Activated CD8-positive, alpha-beta memory T cell treated with anti-CD3 and anti-CD28 coated beads, Interleukin-2, amount 50 U/mL, for 48 hours (primary cell): ENCODE measurements at regions not wholly inside any gene's neighbourhood (a gene's known extent, or its start where the extent isn't known, plus 50 kb on each side); places are given as distances from the start of the nearest gene placed in this dataset.

Experiments used
- DNase-seq: peaks from one replicate; pipeline ENCODE4 v3.0.0-alpha.2; 2020

DNA sequence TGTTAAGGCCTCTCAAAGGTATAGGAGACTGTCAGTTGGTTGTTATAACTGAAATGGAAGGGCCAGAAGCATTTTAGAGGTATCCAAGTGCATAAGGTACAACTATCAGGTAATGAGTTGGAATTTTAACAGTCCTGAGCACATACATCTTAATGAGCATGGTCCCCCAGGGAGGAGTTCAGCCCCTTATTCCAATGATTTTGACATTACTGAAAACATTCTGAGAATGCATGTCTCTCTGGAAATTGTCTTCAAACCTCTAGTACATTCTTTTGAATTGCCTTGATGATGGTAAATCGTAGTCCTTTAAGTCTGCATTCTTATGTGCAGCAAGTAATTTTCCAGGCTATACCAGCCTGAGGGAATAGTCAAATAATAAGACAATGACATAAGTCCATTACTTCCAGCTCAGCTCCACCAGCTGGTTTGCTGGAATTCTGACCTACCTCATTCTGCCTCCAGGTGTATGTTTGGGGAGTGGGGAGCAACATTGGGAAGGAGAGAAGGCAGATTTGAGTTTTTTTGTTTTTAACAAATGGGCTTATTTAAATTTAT is 239.2 kb downstream of the MSRB3 start:
- DNase-seq, result no peak

DNA sequence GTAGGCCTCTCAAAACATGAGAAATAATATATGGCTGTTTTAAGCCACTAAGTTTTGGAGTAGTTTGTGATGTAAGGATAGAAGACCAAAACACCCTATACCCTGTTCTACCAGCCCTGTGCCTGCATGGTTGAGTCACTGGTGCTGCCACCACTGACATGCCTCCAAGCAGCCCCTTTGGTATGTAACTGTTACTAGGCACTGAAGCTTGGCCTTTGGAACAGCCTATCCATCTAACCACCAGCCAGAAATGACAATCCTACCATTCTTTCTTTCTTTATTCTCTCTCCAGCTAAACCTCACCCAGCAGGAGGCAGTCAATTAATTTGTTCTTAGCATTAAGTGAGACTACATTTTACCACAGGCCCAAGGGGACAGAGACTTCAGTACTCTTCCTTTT is 240.3 kb downstream of the MSRB3 start:
- DNase-seq, result no peak

DNA sequence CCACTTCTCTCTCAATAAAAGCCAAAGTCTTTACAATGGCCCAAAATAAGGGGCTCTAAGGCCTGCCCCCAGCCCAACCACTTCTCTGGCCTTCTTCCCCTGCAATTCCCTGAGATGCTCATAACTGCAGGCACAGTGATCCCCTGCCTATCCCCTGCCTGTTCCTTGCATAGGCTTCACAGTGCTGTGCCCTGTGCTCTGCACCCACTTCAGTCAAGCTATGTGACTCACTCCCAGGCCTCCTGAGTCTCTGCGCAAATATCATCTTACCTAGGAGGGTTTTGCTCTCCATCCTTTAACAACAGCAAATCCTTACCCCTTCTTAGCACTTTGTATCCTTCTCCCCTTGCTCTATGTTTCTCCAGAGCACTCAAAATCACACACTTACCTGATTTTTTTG is 242.2 kb downstream of the MSRB3 start:
- DNase-seq, result no peak

DNA sequence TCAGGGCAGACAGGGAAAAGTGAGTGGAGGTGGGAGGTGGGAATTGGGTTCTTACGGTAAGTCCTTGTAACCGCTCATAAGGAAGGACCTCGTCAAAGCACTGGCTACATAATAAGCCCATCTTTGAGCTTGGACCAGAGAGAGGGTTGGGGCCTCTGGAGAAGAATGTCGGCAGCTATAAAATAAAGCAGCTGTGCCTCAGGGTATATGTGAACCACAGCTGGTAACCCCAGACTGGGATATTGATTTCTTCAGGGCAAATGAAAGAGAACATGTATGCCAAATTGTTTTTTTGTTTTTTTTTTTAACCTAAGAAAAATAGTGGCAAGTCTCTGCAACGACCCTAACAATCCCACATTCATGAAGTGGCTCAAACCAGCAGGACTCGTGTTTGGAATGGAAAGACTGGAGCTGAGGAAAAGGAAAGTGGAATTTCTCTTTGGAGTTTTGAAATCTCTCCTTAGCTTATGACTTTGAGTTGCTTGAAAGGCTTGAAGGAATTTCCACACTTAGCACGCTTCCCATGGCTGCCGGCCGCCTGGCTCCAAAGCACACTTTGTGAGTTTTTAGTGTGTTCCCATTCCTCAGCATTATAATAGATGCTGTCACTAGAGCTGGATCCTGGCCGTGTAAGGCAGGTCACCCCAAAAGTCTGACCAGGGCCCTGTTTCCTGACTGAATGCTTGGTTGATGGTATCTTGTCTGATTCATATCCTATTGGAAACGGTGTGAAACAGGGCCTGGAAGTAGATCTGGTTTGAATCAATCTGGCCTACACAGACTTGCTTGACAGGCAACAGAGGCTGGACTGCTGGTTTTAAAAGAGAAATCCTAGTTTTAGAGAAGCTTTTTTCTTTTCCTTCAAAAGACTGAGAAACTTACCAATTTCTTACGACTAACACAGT is 244.7 kb downstream of the MSRB3 start:
- DNase-seq, result no peak

DNA sequence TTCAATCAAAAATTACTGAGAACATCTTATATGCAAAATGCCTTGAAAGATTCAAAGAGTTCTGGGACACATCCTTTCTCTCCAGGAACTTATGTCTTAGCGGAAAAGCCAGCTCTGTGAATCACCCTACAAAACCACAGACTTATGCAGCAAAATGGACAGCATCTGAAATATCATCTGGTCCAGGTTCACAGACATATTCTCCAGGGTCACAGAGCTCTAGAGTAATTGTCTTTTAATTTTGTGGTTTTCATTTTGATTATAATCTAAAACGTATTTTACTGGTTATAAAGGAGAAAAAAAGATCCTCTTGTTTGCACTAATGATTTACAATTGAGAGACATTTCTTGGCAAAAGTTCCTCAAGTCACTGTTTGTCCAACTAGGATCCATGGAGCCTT is 246.2 kb downstream of the MSRB3 start:
- no peak for DNase-seq

DNA sequence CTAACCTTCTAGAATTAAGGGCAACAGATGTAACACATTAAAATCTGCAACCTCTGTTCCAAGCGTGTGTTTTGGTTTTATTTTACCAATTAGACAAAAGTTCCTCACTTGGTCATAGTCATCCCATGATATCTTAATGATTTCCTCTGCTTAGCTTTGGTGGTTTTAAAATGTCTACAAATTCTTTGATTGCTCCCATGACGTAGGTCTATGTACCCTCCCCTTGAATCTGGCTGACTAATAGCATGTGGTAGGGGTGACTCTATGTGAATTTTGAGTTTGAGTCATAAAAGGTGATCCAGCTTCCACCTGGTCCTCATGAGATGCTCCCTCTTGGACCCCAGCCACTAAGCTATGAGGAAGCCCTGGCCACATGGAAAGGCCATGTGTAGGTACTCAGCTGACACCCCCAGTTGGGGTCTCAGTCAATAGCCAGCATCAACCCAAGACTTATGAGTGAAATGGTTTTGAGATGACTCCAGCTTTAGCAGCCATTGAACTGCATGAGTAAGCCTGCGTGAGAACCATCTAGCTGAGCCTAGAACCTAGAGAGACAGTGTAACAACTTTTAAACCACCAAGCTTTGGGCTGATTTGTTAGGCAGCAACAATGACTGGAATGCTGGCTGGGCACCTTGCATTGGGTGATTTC is 247.1 kb downstream of the MSRB3 start:
- DNase-seq, result no peak

DNA sequence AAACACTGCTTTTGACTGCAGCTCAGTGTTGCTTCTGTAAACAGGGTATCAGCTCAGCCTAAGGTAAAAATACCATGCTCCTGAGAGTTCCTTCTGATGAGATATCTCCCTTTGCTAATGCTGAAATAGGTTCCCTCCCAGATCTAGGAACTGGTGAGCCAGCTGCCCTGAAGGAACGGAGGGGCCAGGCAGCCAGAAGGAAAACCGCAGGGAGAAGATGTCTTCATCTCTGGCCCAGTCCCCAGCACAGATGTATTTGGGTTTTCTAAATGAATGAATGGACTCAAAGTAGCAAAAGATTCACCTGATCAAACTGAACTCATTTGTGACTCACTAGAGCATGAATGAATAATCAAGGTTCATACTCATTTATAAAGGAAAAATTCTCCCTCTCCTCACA is 247.8 kb downstream of the MSRB3 start:
- no peak for DNase-seq

DNA sequence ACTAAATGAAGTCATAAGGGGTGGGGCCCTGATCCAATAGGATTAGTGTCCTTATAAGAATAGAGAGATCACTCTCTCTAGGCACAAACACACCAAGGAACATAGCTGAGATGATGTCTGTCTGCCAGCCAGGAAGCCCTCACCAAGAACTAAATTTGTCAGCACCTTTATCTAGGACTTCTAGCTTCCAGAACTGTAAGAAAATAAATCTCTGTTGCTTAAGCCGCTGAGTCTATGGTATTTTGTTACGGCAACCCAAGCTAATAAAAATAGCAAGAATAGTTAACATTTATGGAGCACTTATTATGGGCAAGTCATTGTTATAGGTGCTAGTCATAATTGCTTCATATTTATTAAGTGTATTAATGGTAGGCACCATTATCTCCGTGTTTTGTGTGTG is 249.6 kb downstream of the MSRB3 start:
- no peak for DNase-seq

DNA sequence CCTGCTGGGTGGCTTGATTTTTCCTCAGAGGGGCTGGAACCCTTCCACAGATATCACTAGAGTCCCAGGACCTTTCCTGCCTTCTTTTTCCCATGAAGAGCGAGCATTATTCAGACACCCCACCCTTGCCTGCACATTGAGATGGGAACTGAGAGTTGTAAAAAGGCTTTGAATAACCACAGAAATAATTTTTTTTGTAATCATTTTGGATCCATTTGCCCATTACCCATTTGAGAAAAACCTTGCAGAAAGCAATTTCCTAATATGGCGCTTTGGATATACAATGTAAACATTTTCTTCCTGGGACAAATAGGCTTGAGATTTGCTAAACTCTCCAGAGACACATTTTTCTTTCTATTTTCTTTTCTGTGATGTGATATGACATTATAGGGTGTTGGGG is 250.6 kb downstream of the MSRB3 start:
- no peak for DNase-seq

DNA sequence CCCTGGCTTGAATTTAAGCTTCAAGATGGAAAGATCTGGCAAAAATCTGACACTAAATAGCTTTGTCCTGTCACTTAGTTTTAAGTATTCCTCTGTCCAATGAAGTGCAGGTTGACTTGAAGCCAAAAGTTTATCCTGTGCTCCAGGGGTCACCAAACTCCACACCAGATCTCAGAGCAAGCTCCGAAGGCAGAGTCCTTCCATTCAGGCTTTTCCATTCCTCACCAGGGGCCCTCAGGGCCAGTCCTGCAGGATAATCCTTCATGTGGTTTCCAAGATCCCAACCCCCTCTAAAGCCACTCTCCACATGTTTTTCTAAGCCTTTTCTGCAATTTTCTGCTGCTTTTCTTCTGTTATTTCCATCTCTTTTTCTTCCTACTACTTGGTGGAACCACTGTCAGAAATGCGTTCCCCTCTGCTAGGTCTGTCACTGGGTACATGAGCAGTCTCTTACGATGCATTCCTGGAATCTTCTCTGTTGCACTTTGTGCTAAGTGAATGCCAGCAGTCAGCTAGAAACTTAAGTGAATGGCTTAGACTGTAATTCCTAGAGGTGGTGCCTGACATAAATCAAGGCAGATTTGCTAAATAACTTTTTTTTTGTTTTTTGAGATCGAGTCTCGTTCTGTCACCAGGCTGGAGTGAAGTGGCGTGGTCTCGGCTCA is 251.4 kb downstream of the MSRB3 start:
- no peak for DNase-seq

DNA sequence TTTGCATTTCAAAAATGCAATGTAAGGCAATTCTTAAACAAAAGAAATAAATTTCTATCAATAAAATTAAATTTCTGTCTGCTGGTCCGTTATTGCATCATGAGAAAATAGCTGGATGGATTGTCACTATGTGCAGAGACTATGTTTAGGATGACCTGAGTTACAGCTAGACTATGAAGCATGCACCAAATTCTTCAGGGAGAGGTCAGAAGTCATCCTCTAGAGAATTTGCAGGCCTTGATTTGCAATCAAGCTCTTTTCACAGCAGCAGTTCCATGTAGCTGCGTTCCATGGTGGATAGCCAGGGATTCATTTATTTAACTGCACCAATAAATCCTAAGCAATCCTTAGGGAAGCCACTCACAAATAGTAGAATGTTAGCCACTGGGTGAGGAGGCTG is 253.7 kb downstream of the MSRB3 start:
- DNase-seq, result no peak

DNA sequence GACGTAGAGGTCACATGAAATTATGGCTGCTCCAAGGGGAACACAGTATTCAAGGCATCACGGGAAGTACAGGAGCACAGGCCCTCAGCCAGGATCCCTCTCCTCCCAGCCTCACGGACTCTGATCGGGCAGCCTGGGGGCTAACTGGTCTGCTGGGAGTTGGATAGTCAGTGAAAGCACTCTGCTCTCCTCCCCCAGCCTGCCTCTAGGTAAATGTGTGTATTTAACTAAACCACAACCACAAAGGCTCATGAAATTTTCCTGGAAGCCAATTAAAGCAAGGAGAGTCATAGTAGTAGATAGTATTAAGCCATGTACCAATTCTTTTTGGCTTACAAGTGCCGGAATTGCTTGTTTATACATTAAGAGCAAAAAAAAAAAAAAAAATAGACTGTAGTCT is 254.3 kb downstream of the MSRB3 start:
- DNase-seq, result no peak

DNA sequence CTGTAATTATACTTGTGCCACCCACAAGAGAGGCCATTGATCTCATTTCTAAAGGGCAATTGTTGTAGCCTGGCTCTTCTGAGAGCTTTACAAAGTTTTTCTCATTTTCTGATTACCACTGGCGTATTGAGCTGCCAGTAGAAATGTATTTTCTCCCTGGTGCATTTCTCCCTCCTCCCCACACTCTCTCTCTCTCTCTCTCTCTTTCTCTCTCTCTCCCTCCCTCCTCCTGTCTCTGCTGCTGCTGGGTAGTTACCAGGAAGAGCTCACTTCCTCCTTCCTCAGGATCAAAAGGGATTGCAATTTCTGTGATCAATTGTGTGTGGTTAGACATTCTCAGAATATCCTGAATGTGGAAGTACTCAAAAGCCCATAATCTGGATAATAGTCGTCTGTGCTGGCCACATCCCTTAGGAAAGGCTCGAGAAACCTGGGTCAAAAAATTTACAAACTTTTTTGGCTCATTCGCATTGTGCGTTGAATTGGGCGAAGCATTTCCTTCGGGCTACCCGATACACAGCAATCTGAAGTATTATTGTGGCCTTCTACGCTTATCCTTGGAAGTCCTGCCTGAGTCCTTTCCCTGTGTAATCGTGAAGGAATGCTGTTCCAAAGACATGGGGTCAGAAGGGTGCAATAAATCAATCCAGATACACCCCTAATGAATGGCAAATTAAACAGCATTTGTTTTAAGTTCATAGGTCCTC is 254.8 kb downstream of the MSRB3 start:
- no peak for DNase-seq

DNA sequence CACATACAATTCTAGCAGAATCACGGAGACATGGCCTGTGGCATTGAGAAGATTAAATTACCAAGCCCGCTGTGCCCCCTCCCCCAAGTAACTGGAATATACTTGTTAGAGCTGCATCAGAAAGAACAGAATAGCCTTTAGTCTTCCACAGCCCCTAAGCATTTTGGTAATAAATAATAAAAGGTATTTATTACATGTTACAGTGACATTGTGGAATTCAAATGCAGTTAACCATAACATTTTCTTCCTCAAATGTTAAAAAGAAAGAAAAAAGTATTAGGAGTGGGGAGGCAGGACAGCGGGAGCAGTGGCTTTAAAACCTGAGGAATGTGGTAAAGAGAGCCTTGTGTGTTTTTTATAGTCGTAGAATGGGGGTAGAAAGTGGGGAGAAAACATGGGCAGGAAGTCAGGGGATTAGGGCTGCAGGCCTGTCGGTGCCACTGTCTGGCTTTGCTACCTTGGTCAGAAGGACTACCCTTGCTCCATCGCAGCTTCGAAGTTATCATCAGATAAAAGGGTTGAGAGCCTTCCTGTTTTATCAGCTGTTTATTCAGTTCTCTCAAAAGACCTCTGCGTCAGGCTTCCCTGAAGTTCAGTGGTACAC is 255.9 kb downstream of the MSRB3 start:
- no peak for DNase-seq

DNA sequence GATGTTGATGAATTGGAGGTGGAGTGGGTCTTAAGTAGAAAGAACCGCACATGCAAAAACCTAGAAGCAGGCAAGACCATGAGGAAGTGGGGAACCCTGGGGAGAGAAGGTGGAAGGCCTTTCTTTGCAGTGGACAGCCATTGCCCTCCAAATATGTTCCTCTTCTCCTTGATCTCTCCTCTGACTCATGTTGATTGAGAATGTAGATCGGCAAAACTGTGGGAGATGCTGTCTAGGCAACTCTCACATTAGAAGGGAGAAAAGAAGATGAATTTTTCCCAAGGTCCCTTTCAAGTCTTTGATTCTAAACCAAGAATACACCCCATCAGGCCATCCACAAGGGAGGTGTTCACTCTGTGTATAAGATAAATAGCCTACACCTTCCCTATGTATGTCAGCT is 257.5 kb downstream of the MSRB3 start:
- DNase-seq, result no peak

DNA sequence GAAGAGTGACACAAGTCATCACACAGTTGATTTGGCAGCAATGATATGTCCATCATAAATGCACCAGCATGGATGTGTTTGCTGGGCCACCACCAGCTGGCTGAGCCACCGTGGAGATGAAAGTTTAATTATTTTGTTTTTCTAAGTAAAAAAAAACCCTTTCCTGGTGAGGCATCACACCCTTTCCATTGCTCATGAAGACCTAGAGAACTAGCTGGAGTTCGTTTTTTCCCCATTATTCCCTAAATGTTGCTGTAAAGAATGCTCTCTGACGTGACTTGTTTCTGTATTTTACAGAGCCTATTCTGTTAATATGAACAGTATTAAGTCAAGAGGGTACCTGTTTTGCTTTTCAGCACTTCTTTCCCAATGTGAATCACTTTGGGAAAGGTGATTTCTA is 257.9 kb downstream of the MSRB3 start:
- no peak for DNase-seq

DNA sequence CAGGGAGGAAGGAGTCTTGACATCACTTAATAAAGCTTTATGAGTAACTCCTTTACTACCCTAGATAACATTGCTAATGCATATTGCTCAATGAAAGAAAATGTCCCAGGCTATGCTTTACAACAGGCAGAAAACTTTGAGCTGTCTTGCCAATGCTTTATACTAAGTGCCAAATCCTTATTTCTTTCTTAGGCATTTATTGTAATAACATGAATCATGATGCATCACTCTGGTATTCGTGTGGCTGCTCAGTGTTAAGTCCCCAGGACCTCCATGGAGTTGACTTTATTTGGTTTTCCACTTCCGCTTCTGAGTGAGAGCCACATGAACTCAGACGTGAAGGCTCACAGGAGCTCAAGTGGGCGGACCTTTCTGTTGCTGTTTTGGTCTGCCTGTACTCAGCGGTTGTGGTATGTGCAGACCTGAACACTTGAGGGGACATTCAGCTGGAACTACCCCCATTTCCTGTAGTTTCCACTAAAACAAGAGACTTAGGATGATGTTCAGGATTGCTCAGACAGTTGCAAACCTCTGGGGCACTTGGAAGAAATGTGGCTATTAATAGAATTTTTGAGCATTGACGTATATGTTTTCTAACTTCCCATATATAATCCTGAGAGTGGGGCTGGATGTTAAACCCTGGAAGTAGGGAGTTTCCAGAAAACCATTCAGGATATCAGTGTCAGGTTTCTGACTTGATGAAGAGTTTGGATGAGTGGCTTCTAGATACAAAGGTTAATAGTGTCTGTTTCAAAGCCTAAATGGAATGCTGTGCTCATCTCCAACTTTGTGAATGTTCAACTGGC is 258.6 kb downstream of the MSRB3 start:
- no peak for DNase-seq

DNA sequence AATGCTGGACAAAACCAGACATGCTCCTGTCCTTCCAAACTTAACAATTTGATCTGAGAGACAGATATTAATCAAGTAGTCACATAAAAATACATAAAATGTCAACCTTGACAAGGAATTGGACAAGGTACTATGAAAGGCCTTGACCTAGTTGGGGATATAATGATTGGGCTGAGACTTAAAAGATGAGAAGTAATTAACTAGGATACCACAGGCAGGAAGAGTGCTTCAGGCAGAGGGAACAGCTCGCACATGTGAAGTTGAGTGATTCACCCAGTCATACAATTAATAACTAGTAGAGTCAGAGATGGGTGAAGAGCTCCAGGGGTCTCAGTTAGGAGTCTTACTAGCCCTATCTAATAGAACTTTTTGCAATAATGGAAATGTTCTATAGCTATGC is 259.5 kb downstream of the MSRB3 start:
- DNase-seq, result no peak

DNA sequence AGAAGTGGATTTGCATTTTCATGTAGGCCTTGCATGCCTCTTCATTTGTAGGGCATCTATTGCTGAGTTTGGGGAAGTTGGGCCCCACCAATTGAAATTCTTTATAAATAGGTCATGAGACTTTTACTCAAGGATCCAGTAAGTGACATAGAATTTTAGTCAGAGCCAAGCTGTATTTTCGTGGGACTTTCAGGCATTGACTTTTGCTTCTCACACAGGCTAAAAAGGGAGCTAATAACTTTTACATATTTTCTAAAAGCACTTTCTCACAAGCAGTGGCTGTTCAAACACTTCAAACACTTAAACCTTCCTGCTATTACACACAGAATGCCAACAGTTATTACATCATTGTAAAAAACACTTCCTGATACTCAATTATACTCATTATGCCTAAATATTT is 260.5 kb downstream of the MSRB3 start:
- no peak for DNase-seq

DNA sequence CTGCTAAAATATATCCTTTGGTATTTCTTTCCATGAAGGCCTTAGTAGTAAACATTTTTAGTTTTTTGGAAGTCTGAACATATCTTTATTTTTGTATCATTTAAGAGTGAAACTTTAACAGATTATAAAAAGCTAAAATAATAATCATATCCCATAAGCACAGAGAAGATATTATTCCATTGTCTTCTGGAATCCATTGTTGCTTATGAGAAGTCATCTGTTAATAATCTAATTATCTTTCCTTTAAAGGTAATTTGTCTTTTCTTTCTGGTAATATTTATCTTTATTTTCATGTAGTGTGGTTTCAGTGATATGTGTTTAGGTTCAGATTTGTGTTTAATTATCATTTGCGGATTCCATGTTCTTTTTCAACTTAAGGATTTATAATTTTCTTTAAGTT is 261.7 kb downstream of the MSRB3 start:
- no peak for DNase-seq

DNA sequence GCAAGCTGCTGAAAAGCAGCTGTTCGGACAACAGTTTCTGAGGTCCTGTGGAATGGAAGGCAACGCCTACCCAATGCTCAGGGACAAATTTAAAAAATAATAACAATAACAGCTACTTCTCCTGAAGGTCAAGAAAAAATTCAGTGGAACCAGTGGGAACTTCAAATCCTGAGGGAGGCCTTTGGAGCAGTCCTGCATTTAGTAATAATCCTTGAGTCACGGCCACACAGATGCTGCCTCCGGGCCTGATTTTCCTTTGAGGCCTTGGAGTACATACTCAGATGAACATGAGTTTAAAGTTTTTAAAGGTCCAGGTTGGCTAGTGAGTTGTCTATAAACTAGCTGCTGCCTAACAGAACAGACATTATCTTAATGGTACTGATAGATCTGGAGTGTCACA is 268.0 kb downstream of the MSRB3 start:
- DNase-seq, result no peak
